Stimulated activated CD4-positive, alpha-beta T cell treated with anti-CD3 and anti-CD28 coated beads, Interleukin-4, amount 100 ng/mL, for 1 hour (primary cell): ENCODE measurements at regions not wholly inside any gene's neighbourhood (a gene's known extent, or its start where the extent isn't known, plus 50 kb on each side); places are given as distances from the start of the nearest gene placed in this dataset.

Experiments used
- DNase-seq: peaks from one replicate; pipeline ENCODE4 v3.0.0-alpha.2; 2020

GRCh38 chr9:28234133-28234893 lies 661.0 kb upstream of the C9orf72 start:
- no peak for DNase-seq

DNA sequence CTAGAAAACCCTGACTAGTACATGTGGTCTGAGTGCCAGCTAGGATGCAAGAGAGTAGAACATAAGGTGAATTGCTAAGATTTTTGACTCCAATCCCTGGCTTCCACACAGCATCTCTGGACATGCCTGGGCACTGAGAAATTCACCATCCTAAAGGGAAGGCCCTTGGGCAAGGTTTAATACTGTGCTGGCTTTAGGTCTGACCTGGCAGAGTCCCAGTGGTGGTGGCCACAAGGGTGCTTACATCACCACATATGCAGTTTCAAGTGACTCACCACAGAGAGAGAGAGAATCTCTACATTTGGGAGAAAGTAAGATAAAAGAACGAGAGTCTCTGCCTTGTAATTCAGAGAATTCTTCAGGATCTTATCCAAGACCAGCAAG lies 661.6 kb upstream of the C9orf72 start:
- no peak for DNase-seq

GRCh38 chr9:28249424-28249823 lies 676.1 kb upstream of the C9orf72 start:
- DNase-seq, result no peak

DNA sequence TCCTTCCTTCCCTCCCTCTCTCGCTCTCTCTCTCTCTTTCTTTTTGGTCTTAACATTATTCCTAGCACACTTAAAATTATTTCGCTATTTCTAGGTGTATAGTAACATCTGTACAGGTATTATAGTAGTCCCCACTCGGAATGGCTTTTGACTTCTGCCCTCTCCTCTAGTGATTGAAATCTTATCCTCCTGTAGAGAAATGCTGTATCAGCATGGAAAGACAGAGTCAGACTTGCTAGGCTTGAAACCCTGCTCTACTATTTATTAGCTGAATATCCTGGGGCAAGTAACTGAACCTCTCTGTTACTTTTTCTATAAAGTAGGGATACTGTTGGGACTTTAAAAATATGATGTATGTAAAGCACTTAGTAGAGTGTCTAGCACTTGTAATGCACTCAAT lies 681.9 kb upstream of the C9orf72 start:
- DNase-seq, result no peak

DNA sequence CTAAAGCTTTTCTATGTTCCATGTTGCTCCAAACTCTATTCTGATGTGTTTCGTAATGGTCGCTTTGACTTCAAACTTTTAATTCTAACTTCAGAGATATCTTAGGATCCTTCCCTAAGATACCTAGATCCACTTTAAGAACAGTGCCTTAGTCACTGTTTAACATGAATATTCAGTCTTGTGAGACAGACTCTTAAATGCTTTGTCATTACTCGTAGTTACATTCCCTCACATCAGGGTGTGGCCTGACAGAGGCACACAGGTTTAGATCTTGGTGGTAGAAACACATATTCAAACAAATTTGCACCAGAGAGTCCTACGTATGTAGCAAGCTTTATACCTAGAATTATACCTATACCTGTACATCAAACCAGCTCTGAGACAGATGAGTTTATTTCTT lies 687.0 kb upstream of the C9orf72 start:
- DNase-seq, result no peak

- no peak for DNase-seq
Measured at GRCh38 chr9:28264368-28264767, 691.1 kb upstream of the C9orf72 start.

GRCh38 chr9:28267351-28267750 lies 694.1 kb upstream of the C9orf72 start:
- no peak for DNase-seq

GRCh38 chr9:28270156-28270555 lies 696.9 kb upstream of the C9orf72 start:
- DNase-seq, result no peak

- no peak for DNase-seq
Measured at GRCh38 chr9:28272127-28272526, 698.8 kb upstream of the C9orf72 start.

DNA sequence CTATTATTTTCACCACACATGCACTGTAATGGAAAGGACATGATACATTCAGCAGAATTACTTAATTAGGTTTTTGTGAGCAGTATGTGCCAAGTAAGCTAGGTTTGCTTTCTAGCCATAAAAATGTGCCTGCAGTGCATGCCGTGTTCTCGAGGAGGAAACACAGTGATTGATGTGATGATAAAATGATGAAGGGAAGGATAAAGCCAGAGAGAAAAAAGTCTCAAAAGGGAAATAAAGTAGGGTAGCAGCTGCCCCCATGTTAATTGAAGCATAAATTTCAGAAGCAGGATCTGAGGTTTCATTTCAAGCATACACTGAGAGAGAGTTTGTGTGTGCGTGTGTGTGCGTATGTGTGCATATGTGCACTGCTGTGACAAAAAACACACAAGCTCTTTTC lies 714.2 kb upstream of the C9orf72 start:
- DNase-seq, result no peak

GRCh38 chr9:28289746-28290145 lies 716.5 kb upstream of the C9orf72 start:
- DNase-seq, result no peak

- no peak for DNase-seq
Measured at GRCh38 chr9:28293369-28294090, 720.2 kb upstream of the C9orf72 start.

DNA sequence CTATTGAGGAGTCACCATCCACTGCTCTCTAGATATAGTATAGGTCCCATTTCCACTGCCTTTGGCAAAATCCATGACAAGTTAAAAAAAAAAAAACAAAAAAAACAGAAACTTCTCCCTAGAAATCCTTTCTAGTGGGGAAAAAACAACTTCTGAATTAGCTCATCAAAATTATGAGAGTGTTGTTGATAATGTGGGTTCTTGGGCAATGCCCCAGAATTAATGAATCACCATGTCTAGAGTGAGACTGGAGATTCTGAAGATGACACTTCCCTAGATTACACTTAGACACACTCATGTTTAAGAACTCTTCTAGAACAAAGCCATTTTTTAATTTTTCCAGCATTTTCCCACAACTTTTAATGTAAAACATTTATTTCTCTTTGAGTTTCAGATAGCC lies 728.0 kb upstream of the C9orf72 start:
- DNase-seq, result no peak

DNA sequence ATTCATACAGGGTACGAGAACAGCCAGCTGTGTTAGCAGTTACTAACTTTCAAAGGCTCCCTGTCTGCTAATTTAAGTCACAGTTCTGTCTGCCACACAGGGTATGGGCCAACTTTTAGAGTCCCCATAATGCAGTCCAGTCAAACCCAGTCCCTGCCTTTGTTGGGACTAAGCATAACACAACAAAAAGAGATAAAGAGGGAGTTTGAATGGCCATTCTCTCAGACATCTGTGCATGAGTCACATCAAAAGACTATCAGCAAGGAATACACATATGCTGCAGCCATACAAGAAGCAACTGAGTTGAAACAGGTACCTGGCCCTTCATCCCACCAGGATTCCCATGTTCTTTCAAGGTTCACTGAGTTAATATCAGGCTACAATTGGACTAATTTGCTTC lies 744.5 kb upstream of the C9orf72 start:
- no peak for DNase-seq

GRCh38 chr9:28318515-28318914 lies 745.2 kb upstream of the C9orf72 start:
- no peak for DNase-seq

GRCh38 chr9:28319981-28320380 lies 746.7 kb upstream of the C9orf72 start:
- no peak for DNase-seq

DNA sequence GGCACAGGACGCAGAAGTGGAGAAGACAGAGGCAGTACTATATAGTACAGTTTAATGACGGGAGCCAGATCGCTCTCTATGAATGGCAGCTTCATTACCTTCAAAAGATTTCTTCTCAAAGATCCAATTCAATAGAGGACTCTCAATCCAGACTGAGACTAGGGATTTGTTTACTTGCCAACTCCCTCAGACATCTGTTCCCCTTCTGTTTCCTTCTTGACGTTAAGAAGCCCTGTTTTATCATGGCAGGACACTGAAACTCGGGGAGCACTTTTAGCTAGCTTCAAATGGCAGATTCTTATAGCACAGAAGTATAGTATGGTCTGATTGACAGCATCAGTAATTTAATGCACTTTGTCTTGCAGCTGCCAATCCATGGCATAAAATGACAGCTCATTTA lies 747.3 kb upstream of the C9orf72 start:
- DNase-seq, result no peak

DNA sequence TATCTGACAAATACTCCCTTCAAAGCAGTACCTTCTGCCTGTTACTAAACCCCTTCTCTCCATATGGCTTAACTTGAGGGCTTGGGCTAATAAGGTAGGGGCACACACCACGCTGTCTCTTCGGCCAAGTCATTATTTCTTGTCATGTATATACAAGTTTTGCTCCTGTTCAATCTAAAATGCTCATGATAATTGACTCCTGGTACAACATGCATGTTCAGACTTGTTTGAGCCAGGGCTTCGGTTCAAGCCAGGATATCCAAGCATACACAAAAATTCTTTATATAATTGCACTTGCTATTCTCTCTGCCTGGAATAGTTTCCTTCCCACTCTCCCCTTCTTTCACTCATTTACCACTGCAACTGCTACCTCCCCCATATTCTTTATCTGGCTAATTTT lies 756.0 kb upstream of the C9orf72 start:
- no peak for DNase-seq

DNA sequence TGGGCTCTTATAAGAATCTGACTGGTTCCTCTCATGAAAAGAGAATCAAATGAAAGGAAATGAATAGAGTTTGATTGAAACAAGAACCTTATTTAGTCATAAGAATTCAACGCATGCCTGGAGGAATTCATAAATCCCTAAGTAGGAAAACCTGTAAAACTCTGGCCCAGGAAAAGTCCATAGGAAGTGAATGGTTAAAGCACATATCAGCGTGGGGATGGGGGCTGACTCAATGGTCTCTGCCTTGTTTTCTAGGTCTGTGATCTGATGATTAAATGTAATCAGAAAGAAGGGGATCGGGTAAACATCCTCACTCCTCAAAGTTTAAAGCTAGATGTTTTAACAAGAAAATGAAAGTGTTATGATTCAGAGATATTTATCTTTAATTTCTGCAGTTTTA lies 759.4 kb upstream of the C9orf72 start:
- no peak for DNase-seq

DNA sequence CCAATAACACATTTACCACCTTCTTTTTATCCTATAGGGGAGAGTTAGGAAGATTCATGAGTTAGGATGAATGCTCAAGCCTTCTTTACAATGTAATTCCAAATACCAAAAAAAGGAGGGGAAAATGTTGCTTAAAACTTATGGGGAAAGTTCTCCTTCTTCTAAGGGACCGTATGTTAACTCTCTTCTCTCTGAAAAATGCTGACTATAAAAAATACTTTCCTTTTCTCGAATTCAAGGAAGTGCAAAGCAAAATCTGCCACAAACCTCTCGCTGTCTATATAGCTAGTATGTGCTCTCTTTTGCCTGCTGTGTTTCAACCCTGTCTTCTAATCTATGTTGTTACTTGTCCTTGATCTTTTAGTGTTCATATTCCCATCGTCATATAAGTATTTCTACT lies 768.6 kb upstream of the C9orf72 start:
- no peak for DNase-seq

- no peak for DNase-seq
Measured at GRCh38 chr9:28342815-28343338, 769.6 kb upstream of the C9orf72 start.

DNA sequence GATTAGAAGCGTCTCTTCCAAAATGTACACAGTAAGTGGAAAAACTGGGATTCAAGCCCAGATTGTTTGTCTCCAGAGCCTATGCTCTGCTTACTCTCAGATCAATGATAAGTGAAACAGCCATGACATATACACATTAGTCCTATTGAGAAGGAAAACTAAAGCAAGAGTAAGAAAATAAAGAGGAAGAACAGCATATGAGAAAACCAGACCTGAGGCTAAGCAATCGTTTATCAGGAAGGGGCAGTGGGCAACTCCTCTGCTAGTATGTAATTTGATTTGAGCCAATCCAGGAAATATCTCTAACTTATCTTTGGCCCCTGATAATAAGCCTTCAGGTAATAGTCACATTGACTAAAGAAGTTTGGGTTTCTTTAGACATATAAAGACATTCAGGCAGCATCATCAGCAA lies 789.9 kb upstream of the C9orf72 start:
- no peak for DNase-seq

- no peak for DNase-seq
Measured at GRCh38 chr9:28365020-28365640, 791.8 kb upstream of the C9orf72 start.

DNA sequence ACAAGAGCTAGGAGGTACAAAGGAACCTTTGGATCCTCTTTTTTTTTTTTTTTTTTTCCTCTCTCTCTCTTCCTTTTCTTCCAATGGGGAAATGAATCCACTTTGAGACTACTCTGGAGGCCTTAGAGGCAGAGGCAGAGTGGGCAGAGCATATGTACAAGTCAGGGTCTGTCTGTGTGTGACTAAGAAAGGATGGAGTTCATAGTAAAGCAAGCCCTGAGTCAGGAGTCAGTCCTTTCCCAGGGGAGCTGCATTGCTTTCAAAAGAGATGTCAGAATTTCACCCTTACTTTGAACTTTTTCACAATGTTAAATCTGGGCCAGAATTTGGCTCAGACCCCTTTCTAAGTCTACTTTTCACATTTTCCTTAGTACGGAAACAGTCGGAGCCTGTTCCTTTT lies 792.4 kb upstream of the C9orf72 start:
- no peak for DNase-seq
